NCI-H1694 treated with DMSO at 0.1 percent for 48 hours (cell line): ENCODE measurements at regions not wholly inside any gene's neighbourhood (a gene's known extent, or its start where the extent isn't known, plus 50 kb on each side); places are given as distances from the start of the nearest gene placed in this dataset.
"Not testable (repeated sequence)": the region's sequence is repeated elsewhere in the genome, so short reads cannot be mapped to it uniquely, and the experiment has no call there.

Experiments used
- DNase-seq: peaks from one replicate; lab custom pipeline; 2025; lab: John Stamatoyannopoulos, UW

DNA sequence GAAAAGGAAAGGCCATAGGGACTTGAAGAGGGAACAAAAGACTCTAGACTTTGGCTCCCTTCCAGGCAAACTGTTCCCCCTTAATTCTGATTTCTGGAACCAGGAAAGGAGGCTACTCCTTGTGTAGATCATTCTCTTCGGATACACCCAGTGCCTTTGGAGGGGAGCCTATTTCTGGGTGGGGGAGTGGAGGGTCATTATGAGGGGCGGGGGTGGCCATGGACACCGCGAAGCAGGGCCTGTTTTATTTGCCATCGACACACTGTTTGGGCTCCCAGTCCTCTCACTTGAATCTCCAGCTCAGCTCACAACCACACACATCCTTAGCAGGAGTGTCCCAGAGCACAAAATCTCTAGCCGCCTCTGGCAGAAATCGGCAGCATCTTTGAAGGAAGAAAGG, 132.3 kb downstream of the PXDC1 start:
- DNase-seq = no peak

DNA sequence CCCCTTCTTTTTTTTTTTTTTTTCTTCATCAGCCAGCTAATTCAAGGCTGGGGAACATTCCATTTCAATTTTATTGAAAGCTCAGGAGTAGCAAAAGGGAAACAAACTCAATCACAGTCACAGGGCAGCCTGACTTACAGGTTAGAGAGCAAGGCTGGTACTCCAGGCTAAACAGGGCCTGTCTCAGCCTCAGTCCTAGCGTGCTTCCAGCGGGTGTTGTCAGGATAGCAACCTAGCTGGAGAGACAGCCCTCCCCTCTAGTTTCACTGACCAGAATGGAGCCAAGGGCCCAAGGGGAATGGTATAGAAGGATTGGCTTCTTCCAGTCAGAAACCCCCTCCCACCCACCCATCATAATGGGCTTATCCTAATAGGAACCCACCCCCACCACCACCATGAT, 132.9 kb downstream of the PXDC1 start:
- no peak for DNase-seq

DNA sequence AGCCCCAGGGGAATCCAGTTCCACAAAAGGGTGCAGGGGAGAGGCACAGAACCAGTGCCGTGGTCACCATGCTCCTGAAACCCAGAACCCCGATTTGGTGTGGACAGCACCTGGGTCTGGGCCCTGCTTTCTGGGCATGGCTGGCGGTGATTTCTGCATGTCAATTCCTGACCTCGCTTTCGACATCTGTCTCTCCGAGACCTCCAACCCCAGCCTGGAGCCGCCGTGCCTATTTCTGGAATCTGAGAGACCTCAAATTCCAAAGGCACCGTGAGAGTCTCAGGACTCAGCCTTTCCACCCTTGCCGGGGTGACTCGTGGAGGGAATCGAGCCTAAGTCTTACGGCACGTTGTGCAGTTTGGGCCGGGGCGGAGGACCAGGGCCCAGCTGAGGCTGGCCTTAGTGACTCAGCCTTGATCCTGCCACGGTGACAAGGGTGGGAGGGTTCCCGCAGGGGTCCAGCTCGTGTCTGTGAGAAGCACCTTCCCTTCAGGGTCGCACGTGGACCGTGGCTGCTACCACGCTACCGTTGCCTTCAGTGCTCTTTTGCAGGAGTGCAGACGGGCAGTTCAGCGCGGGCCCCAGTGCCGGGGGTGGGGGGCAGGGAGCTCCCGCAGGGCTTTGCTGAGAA, 133.7 kb downstream of the PXDC1 start:
- DNase-seq = no peak

DNA sequence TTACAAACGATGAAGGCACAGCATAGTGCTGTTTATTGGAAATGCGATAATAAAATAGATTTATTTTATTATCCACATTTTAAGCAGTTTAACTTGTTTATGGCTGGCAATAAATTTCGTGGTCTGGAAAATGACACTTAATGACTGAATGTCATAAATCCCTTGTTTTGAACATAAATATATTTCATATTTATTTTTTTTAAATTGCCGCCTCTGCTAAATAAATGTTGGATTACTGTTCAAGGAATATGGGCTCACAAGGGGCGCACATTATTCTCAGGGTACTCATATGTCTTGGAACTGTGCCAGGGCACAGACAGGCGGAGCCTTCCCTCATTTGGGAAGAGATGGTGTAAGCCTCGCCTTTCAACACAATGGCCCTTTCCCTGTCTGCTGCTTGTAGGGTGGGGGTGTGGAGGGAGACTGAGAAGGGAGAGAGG, 134.3 kb downstream of the PXDC1 start:
- DNase-seq = no peak

DNA sequence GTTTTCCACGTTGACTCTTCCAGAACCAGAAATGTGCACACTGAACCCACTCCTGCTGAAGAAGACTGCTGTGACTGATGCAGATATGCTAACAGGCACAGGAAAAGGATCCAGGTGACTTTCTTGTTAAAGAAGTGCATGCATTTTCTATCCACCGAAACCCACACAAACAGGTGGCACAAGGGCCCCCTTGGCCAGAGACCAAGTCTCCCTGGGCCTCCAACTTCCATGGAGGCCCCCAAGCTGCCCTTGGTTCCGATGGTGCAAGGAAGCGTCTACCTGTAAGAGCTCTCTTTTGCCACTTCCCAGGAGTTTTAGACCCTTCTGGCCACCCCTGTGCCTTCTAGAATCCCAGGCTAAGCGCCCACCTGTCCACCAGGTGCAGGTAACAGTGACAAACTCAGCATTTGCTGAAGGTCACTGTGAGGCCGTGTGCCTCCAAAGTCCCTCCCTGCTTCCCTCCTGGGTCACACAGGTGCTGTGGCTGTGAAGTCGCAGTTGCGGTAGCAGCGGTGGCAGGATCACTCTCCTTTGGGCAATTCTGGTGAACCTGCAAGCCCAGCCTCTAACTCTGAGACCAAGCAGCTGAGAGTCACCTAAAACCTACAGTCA, 134.8 kb downstream of the PXDC1 start:
- no peak for DNase-seq

DNA sequence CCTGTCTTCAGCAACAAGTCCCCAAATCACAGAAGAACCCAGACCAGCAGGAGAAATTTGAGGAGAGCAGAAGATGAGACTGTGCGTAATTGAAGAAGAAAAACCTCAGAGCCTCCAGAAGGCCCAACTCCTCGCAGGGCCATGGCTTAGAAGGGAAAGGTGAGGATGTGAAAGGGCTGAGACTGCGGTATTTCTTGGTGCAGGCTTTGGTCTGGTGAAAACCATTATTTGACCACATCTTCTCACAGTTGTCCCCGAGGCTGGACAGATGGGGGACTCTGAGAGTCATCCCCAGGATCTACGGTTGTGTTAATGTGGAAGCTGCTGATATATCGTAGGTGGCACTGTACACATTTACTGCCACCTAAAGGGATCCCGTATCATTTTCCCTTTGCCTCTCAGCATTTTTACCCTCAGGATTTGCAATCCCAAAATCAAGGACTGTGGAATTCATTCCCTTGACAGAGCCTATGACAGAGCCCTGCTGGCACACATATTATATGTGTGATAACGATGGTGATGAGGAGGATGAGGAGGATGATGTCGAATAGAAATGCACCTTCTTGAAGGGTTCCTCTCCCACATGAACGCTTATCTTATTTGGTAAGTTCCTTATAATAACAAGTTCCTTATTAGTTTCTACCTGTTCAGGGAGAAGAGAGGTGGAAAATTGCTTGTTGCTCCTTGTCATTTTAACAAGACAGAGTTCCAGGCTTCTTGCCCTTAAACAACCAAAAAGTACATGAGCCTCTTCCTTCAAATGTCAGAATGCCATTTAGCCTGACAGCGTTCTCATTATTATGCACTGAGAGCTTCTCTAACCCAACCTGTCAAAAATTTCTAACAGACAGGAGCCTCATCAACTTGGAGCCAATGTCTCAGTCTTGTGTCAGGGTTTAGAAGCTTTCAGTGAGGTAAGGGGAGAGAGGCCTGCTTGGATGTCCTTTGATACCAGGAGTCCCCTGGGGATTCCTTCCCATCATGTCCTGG, 135.8 kb downstream of the PXDC1 start:
- no peak for DNase-seq

DNA sequence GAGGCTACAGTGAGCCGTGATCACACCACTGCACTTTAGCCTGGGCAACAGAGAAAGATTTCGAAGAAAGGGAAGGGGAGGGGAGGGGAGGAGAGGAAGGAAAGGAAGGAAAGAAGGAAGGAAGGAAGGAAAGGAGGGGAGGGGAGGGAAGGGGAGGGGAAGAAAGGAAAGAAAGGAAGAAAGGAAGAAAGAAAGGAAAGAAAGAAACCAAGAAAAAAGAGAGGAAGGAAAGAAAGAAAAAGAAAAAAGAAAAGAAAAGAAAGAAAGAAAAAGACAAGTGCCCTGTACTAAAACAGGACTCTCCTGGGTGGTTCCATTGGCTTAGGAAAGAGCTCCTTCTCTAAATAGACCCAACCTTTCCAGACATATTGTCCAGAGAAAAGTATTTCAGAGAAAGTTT, 136.6 kb downstream of the PXDC1 start:
- DNase-seq = no peak

DNA sequence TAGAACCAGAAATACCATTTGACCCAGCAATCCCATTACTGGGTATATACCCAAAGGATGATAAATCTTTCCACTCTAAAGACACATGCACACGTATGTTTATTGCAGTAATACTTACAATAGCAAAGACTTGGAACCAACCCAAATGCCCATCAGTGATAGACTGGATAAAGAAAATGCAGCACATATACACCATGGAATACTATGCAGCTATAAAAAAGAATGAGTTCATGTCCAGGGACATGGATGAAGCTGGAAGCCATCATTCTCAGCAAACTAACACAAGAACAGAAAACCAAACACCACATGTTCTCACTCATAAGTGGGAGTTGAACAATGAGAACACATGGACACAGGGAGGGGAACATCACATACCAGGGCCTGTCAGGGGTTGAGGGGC, 137.9 kb downstream of the PXDC1 start:
- DNase-seq = not testable (repeated sequence)

DNA sequence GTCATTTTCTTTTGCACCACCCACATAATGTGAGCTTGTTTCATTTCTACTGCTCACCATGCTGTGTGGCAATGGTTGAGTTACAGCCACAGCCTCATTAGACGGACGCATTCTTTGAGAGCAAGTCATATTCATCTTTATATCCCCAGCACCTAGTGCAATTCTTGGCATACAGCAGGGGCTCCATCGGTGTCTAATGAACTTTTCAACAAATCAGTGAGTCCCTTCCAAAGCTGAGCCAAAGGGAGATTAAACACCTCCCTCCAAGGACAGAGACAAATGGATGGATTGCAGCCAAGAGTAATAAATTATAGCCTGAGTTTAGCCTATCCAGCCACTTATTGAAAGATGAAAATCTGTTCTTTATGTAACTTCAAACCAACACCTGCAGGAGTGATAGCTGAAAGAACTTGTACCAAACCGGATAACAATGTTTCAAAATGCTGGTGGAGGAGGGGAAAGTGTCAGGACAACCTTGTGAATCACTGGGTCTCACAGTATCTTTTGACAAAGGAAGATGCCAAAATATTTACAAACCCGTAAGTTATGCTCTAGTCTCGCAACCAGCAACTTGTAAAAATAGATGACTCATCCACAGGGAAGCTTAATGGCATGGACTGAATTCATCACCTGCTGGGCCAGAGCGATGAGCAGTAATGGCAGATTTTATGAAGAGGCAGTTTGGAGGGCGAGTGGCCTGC, 139.0 kb downstream of the PXDC1 start:
- no peak for DNase-seq

DNA sequence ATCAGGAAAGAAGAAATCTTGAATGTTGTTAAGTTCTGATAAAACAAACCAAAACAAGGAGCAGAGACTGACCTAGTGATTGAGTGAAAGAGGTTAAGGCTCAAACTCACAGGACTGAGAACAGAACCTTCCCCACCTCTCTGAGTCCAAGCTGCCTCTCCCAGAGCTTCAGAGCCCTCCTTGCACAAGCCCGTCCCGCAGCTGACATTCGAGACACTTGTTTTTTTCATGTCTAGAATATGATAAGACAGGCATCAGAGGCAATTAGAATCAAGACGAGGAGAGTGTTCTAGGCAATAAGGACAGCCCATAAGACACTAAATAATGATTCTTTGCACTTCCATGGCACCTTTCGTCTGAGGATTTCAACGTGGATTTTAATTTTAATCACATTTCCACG, 140.6 kb downstream of the PXDC1 start:
- DNase-seq = no peak

DNA sequence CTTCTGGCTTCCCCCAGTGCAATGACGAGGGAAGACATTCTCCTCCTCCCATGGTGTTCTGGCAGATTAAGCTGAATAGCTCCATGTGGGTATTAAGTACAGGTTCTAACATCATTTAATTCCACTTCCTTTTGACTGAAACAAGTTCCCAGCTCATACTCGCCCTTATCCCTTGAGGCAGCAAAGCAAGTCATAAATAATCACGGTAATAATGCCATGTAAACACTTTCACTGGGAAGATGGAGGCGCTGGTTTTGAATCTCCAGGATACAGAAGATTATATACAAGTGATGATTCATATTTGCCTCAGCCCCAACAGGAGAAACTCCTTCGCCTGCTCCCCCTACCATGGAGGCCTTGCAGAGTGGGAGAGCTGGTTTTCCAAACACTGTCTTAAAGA, 141.3 kb downstream of the PXDC1 start:
- no peak for DNase-seq

DNA sequence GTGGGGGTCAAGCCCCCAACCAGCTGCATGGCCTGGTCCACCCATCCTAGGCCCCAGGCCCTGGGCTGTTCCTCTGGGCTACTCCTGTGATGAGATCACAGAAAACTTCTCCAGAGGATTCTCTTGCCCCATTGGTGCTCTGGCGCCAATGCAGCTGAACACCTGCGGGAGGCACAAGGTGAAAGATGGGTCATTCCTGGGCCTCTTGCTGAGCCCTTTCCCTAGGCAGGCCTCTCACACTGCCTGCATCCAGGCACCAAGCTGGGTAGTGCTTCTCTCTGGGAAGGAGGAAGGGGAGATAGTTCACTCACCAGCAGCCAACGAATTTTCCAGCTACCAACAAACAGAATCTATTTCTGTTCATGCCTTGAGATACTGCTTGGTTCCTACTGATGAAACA, 142.1 kb downstream of the PXDC1 start:
- DNase-seq = no peak

DNA sequence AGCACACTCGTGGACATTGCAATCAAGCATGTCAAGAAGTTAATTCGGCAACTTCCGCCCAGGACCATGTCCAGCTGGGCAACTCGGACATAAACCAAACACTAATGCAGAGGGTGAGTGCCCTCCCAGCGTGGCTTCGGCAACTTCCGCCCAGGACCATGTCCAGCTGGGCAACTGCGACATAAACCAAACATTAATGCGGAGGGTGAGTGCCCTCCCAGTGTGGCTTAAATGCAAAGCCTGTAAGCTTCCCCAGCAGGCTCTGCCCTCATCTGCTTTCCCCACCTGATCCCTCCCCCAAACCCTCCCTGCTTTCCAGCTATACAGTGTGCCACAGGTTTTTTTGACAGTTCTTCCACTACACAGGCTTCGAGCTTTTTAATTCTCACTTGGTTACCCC, 143.4 kb downstream of the PXDC1 start:
- no peak for DNase-seq

DNA sequence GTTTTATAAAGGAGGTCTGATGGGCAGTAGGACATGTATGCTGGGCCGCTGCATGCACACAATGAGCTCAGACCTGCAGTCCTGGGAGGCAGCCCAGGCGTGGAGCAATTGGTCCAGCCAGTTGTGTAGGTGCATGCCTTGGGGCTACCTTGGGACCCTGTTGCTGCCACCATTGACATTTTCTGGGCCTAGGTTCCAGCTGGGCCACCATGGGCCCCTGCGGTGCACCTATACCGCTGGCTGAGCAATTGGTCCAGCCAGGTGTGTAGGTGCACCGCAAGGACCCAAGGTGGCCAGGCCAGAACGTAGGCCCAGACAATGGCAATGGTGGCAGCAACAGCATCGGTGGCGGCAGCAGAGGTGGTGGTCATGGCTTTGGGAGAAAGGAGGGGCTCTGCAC, 143.9 kb downstream of the PXDC1 start:
- DNase-seq = no peak

DNA sequence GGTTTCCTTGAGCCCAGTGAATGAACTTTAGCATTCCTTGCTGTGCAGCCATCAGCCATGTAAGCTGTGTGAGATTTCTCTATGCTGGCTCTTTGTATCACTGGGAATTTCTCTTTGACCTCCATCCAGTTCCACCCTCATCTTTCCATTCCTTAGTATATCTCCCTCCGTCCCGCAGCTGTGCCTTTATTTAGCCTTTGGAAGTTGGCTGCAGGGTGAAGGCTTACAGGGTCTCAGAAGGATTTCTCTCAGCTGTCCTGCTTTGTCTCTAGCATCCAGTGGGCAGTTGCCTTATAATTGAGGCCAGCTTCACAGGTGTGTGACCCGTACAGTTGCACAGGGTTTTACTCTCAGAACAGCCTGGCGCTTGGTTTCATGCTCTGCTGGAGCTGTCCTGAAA, 144.3 kb downstream of the PXDC1 start:
- no peak for DNase-seq

DNA sequence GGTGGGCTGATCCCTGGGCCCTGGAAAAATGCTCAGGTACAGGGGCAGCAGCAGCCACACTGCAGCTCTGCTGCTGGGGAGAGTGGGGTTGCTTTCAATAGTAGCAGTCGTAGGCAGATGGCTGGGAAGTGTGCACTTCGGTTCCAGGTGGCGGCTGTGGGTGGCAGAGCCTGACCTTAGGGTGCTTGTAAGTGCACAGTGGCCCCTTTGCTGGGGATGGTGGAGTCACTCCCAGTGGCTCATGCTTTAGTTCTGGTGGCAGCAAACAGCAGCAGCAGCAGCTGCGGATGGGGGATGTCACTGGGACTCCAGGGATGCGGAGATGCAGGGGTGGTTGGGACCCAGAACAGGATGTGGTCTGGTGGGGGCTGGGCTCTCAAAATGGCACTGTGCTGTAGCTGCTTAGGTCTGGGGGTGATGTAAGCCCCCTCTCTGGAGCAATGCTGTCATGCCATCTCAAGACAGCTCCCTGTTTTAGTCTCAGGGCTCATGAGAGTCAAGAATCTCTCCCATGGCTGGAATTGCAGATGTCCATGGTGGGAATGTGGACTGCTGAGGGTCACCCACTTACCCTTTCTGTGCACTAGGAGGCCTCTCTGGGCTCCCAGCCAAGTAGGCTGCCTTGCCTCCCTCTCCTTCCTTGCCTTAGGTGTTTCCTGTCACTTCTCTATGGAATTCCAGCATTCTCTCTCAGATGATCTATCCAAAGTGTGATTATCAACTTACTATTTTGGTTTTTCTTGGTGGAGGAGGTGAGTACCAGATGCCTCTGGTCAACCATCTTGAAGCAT, 146.7 kb upstream of the SLC22A23 start:
- DNase-seq = no peak

DNA sequence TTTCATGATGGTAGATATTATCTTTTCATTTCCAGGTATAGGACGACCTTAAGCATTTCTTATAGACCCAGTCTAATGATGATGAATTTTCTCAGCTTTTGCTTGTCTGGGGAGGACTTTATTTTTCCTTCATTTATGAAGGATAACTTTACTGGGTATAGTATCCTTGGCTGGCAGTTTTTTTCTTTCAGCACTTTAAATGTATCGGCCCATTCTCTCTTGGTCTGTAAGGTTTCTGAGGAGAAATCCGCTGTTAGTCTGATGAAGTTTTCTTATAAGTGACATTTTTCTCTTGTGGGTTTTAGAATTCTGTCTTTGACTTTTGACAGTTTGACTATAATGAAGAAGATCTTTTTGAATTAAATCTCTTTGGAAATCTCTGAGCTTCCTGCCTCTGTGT, 144.7 kb upstream of the SLC22A23 start:
- no peak for DNase-seq

DNA sequence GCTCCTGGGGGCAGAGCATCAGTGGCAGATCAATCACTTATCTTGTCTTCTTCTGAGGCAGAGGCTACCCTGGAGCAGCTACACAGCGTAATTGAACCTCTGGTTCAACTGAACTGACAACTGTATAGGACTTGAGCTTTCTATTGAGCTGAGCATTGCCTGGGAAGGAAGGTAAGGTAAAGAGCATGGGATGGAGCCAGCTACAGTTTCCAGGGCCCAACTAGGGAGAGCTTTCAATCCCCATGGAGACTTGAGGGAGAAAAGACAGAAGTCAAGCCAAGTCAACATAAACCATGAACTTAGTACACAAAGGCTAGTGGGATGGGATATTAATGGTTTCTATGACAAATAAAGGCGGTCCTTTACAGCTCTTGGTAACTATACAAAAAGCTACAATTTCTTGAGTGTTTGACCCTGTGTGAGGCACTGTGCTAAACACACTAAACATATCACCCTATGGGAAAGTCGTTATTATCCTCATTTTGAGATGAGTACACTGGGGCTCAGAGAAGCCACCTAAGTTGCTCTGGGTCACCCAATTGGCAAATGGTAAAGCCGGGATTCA, 140.7 kb upstream of the SLC22A23 start:
- no peak for DNase-seq

DNA sequence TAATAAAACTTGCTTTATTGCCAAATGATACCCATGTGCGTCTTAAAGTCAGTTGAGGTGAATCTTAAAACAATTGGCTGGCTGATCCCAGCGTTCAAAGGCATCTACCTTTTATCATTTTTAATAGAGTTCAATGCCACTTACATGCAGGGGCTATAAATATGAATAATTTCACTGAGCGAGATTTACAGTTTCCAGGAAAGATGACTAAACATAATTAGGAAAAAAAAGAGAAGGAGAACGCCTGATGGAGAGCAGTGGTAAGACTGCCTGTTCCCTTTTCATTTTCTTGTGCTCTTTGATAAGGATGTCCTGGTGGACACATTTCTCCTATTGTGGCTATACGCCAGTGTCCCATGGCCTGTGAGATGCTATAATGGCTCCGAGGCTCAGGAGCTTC, 139.9 kb upstream of the SLC22A23 start:
- no peak for DNase-seq

DNA sequence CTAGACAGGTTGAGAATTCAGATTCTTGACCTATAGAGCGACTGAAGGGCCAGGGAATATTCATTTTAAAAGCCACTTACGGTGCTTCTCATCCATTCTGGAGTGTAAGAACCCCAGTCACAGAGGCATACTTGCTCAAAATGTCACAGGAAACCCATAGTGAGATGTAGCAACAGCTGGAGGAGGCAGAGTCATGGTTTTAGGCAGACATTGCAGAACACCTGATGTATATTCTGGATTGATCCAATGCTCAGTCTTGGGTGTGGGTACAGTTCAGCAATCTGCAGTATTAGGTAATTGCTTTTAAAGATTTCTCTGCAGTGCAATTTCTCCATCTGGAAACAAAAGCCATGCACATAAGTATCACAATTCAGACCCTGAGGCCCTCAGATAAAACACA, 137.4 kb upstream of the SLC22A23 start:
- DNase-seq = no peak

DNA sequence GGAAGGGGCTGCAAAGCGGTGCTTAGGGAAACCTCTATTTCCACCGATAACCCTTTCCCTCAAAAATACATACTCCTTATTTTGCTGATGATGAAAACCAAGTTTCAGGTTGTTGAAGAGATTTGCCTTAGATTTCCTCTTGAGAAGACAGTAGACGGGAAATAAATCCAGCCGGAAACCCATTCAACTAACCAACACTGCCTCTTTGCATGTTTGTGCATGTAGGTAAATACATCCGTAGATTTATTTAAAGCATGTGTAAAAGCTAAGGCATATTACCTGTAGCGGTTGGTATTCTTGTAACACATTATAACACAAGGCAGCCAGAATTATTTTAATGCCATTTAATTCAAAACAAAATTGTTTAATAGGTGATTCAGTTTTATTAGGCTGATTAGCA, 136.3 kb upstream of the SLC22A23 start:
- DNase-seq = no peak
